CD8-positive, alpha-beta memory T cell (primary cell): ENCODE measurements at regions not wholly inside any gene's neighbourhood (a gene's known extent, or its start where the extent isn't known, plus 50 kb on each side); places are given as distances from the start of the nearest gene placed in this dataset.

ENCODE experiments used
- CTCF ChIA-PET: fragments of 350-600 bp; sonication (Branson Sonifier 250); formaldehyde crosslinking; loops from one replicate; lab custom pipeline; 2021; ENCODE audit warnings: antibody characterized with exemption; lab: Charles Lee
- POLR2A ChIA-PET: fragments of 350-600 bp; sonication (Branson Sonifier 250); formaldehyde crosslinking; loops from one replicate; lab custom pipeline; 2021; ENCODE audit warnings: antibody characterized with exemption; lab: Charles Lee
- DNase-seq, 5 donors: peaks; one replicate each; pipeline versions ENCODE4 v3.0.0 to v3.0.0-alpha.2; 2020 to 2022; ENCODE audit warnings: mixed read lengths in 1 of 5
- H3K27ac ChIP-seq: one replicate; pipeline ENCODE4 v1.7.0; 2013; ENCODE audit warnings: low read depth, mild to moderate bottlenecking, low read length, moderate library complexity
- H3K27me3 ChIP-seq: 2 replicates; pipeline ENCODE4 v1.7.0; 2013; ENCODE audit warnings: low read length, mild to moderate bottlenecking; ENCODE audit not compliant: insufficient read depth, poor library complexity, severe bottlenecking
- H3K36me3 ChIP-seq: 2 replicates; pipeline ENCODE4 v1.7.0; 2013; ENCODE audit warnings: mild to moderate bottlenecking, low read length, moderate library complexity; ENCODE audit not compliant: insufficient read depth
- H3K4me1 ChIP-seq: 2 replicates; pipeline ENCODE4 v1.7.0; 2013; ENCODE audit warnings: mild to moderate bottlenecking, low read length, moderate library complexity; ENCODE audit not compliant: insufficient read depth
- H3K4me3 ChIP-seq: 2 replicates; pipeline ENCODE4 v1.7.0; 2013; ENCODE audit warnings: mild to moderate bottlenecking, low read length
- H3K9me3 ChIP-seq: 2 replicates; pipeline ENCODE4 v1.7.0; 2013; ENCODE audit warnings: mild to moderate bottlenecking, low read length
- H3K27ac Mint-ChIP-seq, 8 donors: one replicate each; pipeline ENCODE4 v1.8.0; 2020 to 2021; ENCODE audit warnings: mixed read lengths in 8 of 8, mild to moderate bottlenecking in 6 of 8, inconsistent platforms in 3 of 8, moderate library complexity in 3 of 8
- H3K27me3 Mint-ChIP-seq, 2 donors: one replicate each; pipeline ENCODE4 v1.8.0; 2020 to 2021; ENCODE audit warnings: mixed read lengths in 2 of 2, mild to moderate bottlenecking in 1 of 2, moderate library complexity in 1 of 2
- H3K36me3 Mint-ChIP-seq, 3 donors: one replicate each; pipeline ENCODE4 v1.8.0; 2020 to 2021; ENCODE audit warnings: mixed read lengths in 3 of 3, inconsistent platforms in 1 of 3, mild to moderate bottlenecking in 1 of 3
- H3K4me1 Mint-ChIP-seq, 3 donors: one replicate each; pipeline ENCODE4 v1.8.0; 2020 to 2021; ENCODE audit warnings: mixed read lengths in 3 of 3, inconsistent platforms in 1 of 3, mild to moderate bottlenecking in 1 of 3
- H3K4me3 Mint-ChIP-seq, 7 donors: one replicate each; pipeline ENCODE4 v1.8.0; 2020 to 2021; ENCODE audit warnings: mixed read lengths in 7 of 7, mild to moderate bottlenecking in 6 of 7, moderate library complexity in 4 of 7, inconsistent platforms in 2 of 7
- H3K9me3 Mint-ChIP-seq, 5 donors: one replicate each; pipeline ENCODE4 v1.8.0; 2020 to 2022; ENCODE audit warnings: mixed read lengths in 5 of 5, mild to moderate bottlenecking in 3 of 5, moderate library complexity in 2 of 5, inconsistent platforms in 1 of 5

GRCh38 chr13:107753291-107753690 lies 462.0 kb downstream of the LIG4 start:
- Mint-ChIP-seq H3K4me3 (no peak overlapping the region), H3K27ac (no peak overlapping the region), H3K9me3 (peaks cover 2 to 23% (median 5%) of the 10 kb centered on the region in 5 donors), H3K27me3 (peaks cover 0 to 2% of the 10 kb centered on the region in 2 donors), H3K4me1 (no peaks in the 10 kb centered on the region), H3K36me3 (no peaks in the 10 kb centered on the region)
- POLR2A ChIA-PET, result no interaction called here
- CTCF ChIA-PET, result no interaction called here
- no peaks in the 10 kb centered on the region for H3K27me3 ChIP-seq
- no peak for DNase-seq
- no peaks in the 10 kb centered on the region for H3K4me1 ChIP-seq
- no peak overlapping the region for H3K4me3 ChIP-seq
- no peak overlapping the region for H3K27ac ChIP-seq
- no peaks in the 10 kb centered on the region for H3K36me3 ChIP-seq
- H3K9me3 ChIP-seq, result no peaks in the 10 kb centered on the region

GRCh38 chr13:107743983-107744382 lies 471.4 kb downstream of the LIG4 start:
- Mint-ChIP-seq H3K4me3 (no peak overlapping the region), H3K9me3 (peaks cover 0 to 21% (median 2%) of the 10 kb centered on the region in 5 donors), H3K27ac (no peak overlapping the region), H3K4me1 (no peaks in the 10 kb centered on the region), H3K27me3 (no peaks in the 10 kb centered on the region), H3K36me3 (no peaks in the 10 kb centered on the region)
- Histone ChIP-seq H3K27ac (no peak overlapping the region), H3K4me3 (no peak overlapping the region), H3K4me1 (no peaks in the 10 kb centered on the region), H3K9me3 (no peaks in the 10 kb centered on the region), H3K27me3 (no peaks in the 10 kb centered on the region), H3K36me3 (no peaks in the 10 kb centered on the region)
- DNase-seq, result no peak
- ChIA-PET POLR2A (no interaction called here), CTCF (no interaction called here)

- Mint-ChIP-seq H3K9me3 (peaks cover 0 to 21% (median 3%) of the 10 kb centered on the region in 5 donors), H3K27me3 (no peaks in the 10 kb centered on the region), H3K4me1 (no peaks in the 10 kb centered on the region), H3K27ac (no peak overlapping the region), H3K4me3 (no peak overlapping the region), H3K36me3 (no peaks in the 10 kb centered on the region)
- Histone ChIP-seq H3K27ac (no peak overlapping the region), H3K9me3 (no peaks in the 10 kb centered on the region), H3K27me3 (no peaks in the 10 kb centered on the region), H3K36me3 (no peaks in the 10 kb centered on the region), H3K4me3 (no peak overlapping the region), H3K4me1 (no peaks in the 10 kb centered on the region)
- DNase-seq, result no peak
- ChIA-PET CTCF (no interaction called here), POLR2A (no interaction called here)
Measured at GRCh38 chr13:107743526-107743925, 471.8 kb downstream of the LIG4 start.

- Mint-ChIP-seq H3K36me3 (no peaks in the 10 kb centered on the region), H3K27me3 (no peaks in the 10 kb centered on the region), H3K9me3 (peaks cover 0 to 25% (median 3%) of the 10 kb centered on the region in 5 donors), H3K27ac (no peak overlapping the region), H3K4me3 (no peak overlapping the region), H3K4me1 (no peaks in the 10 kb centered on the region)
- Histone ChIP-seq H3K27me3 (no peaks in the 10 kb centered on the region), H3K4me3 (no peak overlapping the region), H3K36me3 (no peaks in the 10 kb centered on the region), H3K9me3 (no peaks in the 10 kb centered on the region), H3K27ac (no peak overlapping the region), H3K4me1 (no peaks in the 10 kb centered on the region)
- POLR2A ChIA-PET, result no interaction called here
- no peak for DNase-seq
- CTCF ChIA-PET, result no interaction called here
Measured at GRCh38 chr13:107743100-107743499, 472.2 kb downstream of the LIG4 start.

- no peaks in the 10 kb centered on the region for H3K36me3 ChIP-seq
- Mint-ChIP-seq H3K27me3 (no peaks in the 10 kb centered on the region), H3K27ac (no peak overlapping the region), H3K4me1 (no peaks in the 10 kb centered on the region), H3K36me3 (no peaks in the 10 kb centered on the region), H3K4me3 (no peak overlapping the region), H3K9me3 (peaks cover 0 to 22% (median 3%) of the 10 kb centered on the region in 5 donors)
- DNase-seq, result no peak
- no peaks in the 10 kb centered on the region for H3K9me3 ChIP-seq
- POLR2A ChIA-PET, result no interaction called here
- H3K4me1 ChIP-seq, result no peaks in the 10 kb centered on the region
- H3K27ac ChIP-seq, result no peak overlapping the region
- CTCF ChIA-PET, result no interaction called here
- H3K27me3 ChIP-seq, result no peaks in the 10 kb centered on the region
- no peak overlapping the region for H3K4me3 ChIP-seq
Measured at GRCh38 chr13:107742544-107742943, 472.8 kb downstream of the LIG4 start.

GRCh38 chr13:107738004-107738403 lies 477.3 kb downstream of the LIG4 start:
- Mint-ChIP-seq H3K36me3 (no peaks in the 10 kb centered on the region), H3K4me1 (no peaks in the 10 kb centered on the region), H3K27me3 (no peaks in the 10 kb centered on the region), H3K27ac (no peak overlapping the region), H3K9me3 (peaks cover 0 to 18% (median 3%) of the 10 kb centered on the region in 5 donors), H3K4me3 (no peak overlapping the region)
- Histone ChIP-seq H3K4me1 (no peaks in the 10 kb centered on the region), H3K36me3 (no peaks in the 10 kb centered on the region), H3K27me3 (no peaks in the 10 kb centered on the region), H3K27ac (no peak overlapping the region), H3K9me3 (no peaks in the 10 kb centered on the region), H3K4me3 (no peak overlapping the region)
- ChIA-PET CTCF (no interaction called here), POLR2A (no interaction called here)
- no peak for DNase-seq

- Histone ChIP-seq H3K4me1 (no peaks in the 10 kb centered on the region), H3K9me3 (no peaks in the 10 kb centered on the region), H3K36me3 (no peaks in the 10 kb centered on the region), H3K27me3 (no peaks in the 10 kb centered on the region), H3K27ac (no peak overlapping the region), H3K4me3 (no peak overlapping the region)
- Mint-ChIP-seq H3K27me3 (no peaks in the 10 kb centered on the region), H3K4me1 (no peaks in the 10 kb centered on the region), H3K9me3 (peaks cover 0 to 18% (median 3%) of the 10 kb centered on the region in 5 donors), H3K27ac (no peak overlapping the region), H3K4me3 (no peak overlapping the region), H3K36me3 (no peaks in the 10 kb centered on the region)
- DNase-seq, result no peak
- POLR2A ChIA-PET, result no interaction called here
- CTCF ChIA-PET, result no interaction called here
Measured at GRCh38 chr13:107736731-107737130, 478.6 kb downstream of the LIG4 start.

- H3K27me3 Mint-ChIP-seq, result no peaks in the 10 kb centered on the region
- ChIA-PET CTCF (no interaction called here), POLR2A (no interaction called here)
- Histone ChIP-seq H3K27me3 (no peaks in the 10 kb centered on the region), H3K9me3 (no peaks in the 10 kb centered on the region), H3K4me1 (no peaks in the 10 kb centered on the region), H3K36me3 (no peaks in the 10 kb centered on the region), H3K27ac (no peak overlapping the region), H3K4me3 (no peak overlapping the region)
- H3K36me3 Mint-ChIP-seq, result no peaks in the 10 kb centered on the region
- H3K4me3 Mint-ChIP-seq, result no peak overlapping the region
- no peaks in the 10 kb centered on the region for H3K4me1 Mint-ChIP-seq
- H3K9me3 Mint-ChIP-seq, result peaks cover 0 to 13% (median 3%) of the 10 kb centered on the region in 5 donors
- H3K27ac Mint-ChIP-seq, result no peak overlapping the region
- no peak for DNase-seq
Measured at GRCh38 chr13:107736170-107736569, 479.2 kb downstream of the LIG4 start.
